Activated CD4-positive, alpha-beta T cell treated with anti-CD3 and anti-CD28 coated beads for 36 hours (primary cell): ENCODE measurements at regions not wholly inside any gene's neighbourhood (a gene's known extent, or its start where the extent isn't known, plus 50 kb on each side); places are given as distances from the start of the nearest gene placed in this dataset.

Experiments used
- ATAC-seq: fragments of 200-7000 bp; cut with Tn5 transposase; one replicate; pipeline ENCODE4 v1.10.0; 2021; ENCODE audit warnings: mild to moderate bottlenecking, moderate library complexity
- CTCF ChIA-PET: fragments of 350-600 bp; sonication (Branson Sonifier 250); formaldehyde crosslinking; loops from one replicate; lab custom pipeline; 2021; ENCODE audit warnings: antibody characterized with exemption; lab: Charles Lee
- POLR2A ChIA-PET: fragments of 350-600 bp; sonication (Branson Sonifier 250); formaldehyde crosslinking; loops from one replicate; lab custom pipeline; 2021; ENCODE audit warnings: antibody characterized with exemption, inconsistent platforms; lab: Charles Lee
- DNase-seq: peaks from one replicate; pipeline ENCODE4 v3.0.0-alpha.2; 2020
- H3K27ac Mint-ChIP-seq: one replicate; pipeline ENCODE4 v1.8.0; 2021; ENCODE audit warnings: mixed read lengths
- H3K27me3 Mint-ChIP-seq: one replicate; pipeline ENCODE4 v1.8.0; 2021; ENCODE audit warnings: mixed read lengths
- H3K36me3 Mint-ChIP-seq: one replicate; pipeline ENCODE4 v1.8.0; 2021; ENCODE audit warnings: low read depth, mixed read lengths
- H3K4me1 Mint-ChIP-seq: one replicate; pipeline ENCODE4 v1.8.0; 2021; ENCODE audit warnings: mixed read lengths
- H3K4me3 Mint-ChIP-seq: one replicate; pipeline ENCODE4 v1.8.0; 2021; ENCODE audit warnings: mild to moderate bottlenecking, moderate library complexity, mixed read lengths
- H3K9me3 Mint-ChIP-seq: one replicate; pipeline ENCODE4 v1.8.0; 2021; ENCODE audit warnings: low read depth, mixed read lengths
- intact Hi-C, 2 experiments: fragments of 100-400 bp; cut with DNase I in 1 of 2; cut with micrococcal nuclease in 1 of 2; formaldehyde crosslinking; loops; one replicate each; pipeline versions ENCODE4 v1.14.2 to v1.15.1; 2022 to 2024; cut with DNase I, micrococcal nuclease

DNA sequence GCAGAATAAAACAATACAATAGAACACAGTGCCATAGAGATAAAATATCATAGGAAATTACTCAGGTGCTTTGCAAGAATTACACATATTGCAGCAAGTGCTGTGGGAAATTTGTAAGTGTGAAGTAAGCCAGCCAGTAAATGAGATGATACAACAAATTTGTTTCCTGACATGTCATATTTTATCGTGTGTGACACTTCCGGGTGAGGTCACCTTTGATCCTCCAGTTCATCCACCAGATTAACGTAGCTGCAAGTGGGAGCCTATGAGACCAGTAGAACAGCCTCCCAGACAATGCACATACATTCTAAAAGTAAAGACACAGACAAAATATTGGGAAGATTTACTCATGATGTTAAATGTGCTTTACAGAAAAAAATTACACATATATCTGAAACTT is 72.2 kb downstream of the PRDM9 start:
- no peak overlapping the region for H3K4me3 Mint-ChIP-seq
- peaks cover 5% of the 10 kb centered on the region for H3K9me3 Mint-ChIP-seq
- CTCF ChIA-PET = no interaction called here
- H3K27ac Mint-ChIP-seq = no peak overlapping the region
- ATAC-seq (no peak), DNase-seq (no peak)
- H3K36me3 Mint-ChIP-seq = no peaks in the 10 kb centered on the region
- H3K4me1 Mint-ChIP-seq = no peaks in the 10 kb centered on the region
- intact Hi-C loops = no loop called here
- POLR2A ChIA-PET = no interaction called here
- H3K27me3 Mint-ChIP-seq = no peaks in the 10 kb centered on the region

DNA sequence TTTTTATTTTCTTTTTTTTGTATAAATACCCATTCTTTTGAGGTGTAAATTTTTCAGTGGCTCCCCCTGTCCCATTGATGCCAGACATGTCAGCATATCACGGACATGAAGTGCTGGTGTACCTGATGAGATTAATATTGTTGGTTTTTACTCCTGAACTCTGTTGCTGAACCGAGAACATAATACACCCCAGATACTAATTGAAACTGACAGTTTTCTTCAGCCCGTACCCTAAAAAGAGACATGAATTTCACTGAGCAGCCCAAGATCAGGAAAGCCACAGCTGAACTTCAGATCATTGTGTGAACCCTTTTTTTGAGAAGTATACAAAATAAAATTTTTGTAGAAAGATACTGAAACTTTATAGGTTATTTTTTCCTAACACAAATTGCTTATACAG is 75.7 kb downstream of the PRDM9 start:
- H3K9me3 Mint-ChIP-seq = peaks cover 6% of the 10 kb centered on the region
- ATAC-seq (no peak), DNase-seq (no peak)
- H3K4me3 Mint-ChIP-seq = no peak overlapping the region
- intact Hi-C loops = no loop called here
- no peaks in the 10 kb centered on the region for H3K4me1 Mint-ChIP-seq
- ChIA-PET CTCF (no interaction called here), POLR2A (no interaction called here)
- no peak overlapping the region for H3K27ac Mint-ChIP-seq
- no peaks in the 10 kb centered on the region for H3K27me3 Mint-ChIP-seq
- H3K36me3 Mint-ChIP-seq = no peaks in the 10 kb centered on the region

DNA sequence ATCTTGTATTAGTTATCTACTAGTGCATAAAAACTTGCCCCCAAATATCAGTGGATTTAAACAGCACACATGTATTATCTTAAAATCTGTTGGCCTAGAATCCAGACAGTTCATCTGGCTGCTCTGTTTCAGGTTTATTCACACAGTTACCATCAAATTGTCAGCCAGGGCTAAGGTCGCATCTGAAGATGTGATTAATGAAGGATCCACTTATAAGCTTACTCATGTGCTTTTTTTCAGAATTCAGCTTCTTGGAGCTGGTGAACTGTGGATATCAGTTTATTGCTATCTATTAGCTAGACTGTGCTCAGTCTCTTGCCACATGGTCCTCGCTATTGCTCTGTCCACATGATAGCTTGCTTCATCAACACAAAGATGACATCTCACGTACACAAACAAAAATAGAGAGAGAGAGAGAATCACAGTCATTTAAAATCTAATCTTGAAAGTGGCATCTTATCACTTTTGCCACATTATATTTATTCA is 81.5 kb downstream of the PRDM9 start:
- no peak for DNase-seq
- Mint-ChIP-seq H3K4me1 (no peaks in the 10 kb centered on the region), H3K27ac (no peak overlapping the region), H3K27me3 (no peaks in the 10 kb centered on the region), H3K9me3 (peaks cover 6% of the 10 kb centered on the region), H3K36me3 (no peaks in the 10 kb centered on the region), H3K4me3 (no peak overlapping the region)
- ChIA-PET POLR2A (no interaction called here), CTCF (no interaction called here)
- intact Hi-C loops = no loop called here
- ATAC-seq = no peak

DNA sequence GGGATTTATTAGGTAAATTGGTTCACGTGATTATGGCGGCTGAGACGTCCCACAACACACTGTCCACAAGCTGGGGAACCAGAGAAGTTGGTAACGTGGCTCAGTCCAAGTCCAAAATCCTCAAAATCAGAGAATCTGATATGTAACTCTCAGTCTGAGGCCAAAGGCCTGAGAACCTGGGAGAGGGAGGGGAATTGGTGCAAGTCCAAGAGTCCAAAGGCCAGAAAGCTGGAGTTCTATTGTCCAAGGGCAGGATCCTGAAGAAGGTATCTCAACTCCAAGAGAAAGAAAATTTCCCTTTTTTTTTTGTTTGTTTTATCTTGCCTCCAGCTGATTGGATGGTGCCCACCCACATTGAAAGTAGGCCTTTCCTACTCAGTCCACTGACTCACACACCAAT is 83.8 kb downstream of the PRDM9 start:
- POLR2A ChIA-PET = no interaction called here
- Mint-ChIP-seq H3K9me3 (peaks cover 6% of the 10 kb centered on the region), H3K27me3 (no peaks in the 10 kb centered on the region), H3K4me3 (no peak overlapping the region), H3K36me3 (no peaks in the 10 kb centered on the region), H3K4me1 (no peaks in the 10 kb centered on the region), H3K27ac (no peak overlapping the region)
- no peak for ATAC-seq
- no peak for DNase-seq
- intact Hi-C loops = no loop called here
- CTCF ChIA-PET = no interaction called here

DNA sequence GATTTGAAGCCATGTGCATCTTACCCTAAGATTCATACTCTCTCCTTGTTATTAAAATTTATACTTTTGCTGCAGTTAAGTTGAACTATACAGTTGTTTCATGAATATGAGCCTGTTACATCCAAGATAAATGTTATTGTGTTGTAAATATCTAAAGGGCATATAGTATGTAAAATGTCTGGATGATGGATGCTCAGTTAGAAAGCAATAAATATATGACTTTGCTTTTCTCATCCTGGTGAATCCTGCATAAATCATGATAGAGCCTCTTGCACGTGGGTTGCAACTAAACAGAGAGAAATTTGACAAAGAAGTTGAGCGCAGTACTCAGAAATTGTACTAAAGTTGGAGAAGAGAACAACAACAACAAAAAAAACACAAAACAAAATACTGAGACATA is 99.5 kb downstream of the PRDM9 start:
- ChIA-PET POLR2A (no interaction called here), CTCF (no interaction called here)
- no peak for DNase-seq
- Mint-ChIP-seq H3K27ac (no peak overlapping the region), H3K27me3 (no peaks in the 10 kb centered on the region), H3K9me3 (peaks cover 11% of the 10 kb centered on the region), H3K36me3 (no peaks in the 10 kb centered on the region), H3K4me1 (no peaks in the 10 kb centered on the region), H3K4me3 (no peak overlapping the region)
- no peak for ATAC-seq
- intact Hi-C loops = no loop called here

DNA sequence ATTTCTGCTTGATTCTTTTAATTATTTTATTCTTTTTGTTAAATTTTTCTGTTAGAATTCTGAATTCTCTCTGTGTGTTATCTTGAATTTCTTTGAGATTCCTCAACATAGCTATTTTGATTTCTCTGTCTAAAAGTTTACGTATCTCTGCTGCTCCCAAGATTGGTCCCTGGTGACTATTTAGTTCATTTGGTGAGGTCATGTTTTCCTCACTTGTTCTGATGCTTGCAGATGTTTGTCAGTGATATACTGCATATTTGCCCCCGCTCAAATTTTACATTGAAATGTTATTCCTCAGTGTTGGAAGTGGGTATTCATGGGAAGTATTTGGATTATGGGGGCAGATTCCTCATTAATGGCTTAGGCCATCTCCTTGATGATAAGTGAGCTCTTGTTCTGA is 105.3 kb downstream of the PRDM9 start:
- ChIA-PET CTCF (no interaction called here), POLR2A (no interaction called here)
- no peak overlapping the region for H3K4me3 Mint-ChIP-seq
- no peak for ATAC-seq
- H3K36me3 Mint-ChIP-seq = no peaks in the 10 kb centered on the region
- H3K27me3 Mint-ChIP-seq = no peaks in the 10 kb centered on the region
- H3K27ac Mint-ChIP-seq = no peak overlapping the region
- intact Hi-C loops = no loop called here
- H3K9me3 Mint-ChIP-seq = peaks cover 17% of the 10 kb centered on the region
- H3K4me1 Mint-ChIP-seq = no peaks in the 10 kb centered on the region
- DNase-seq = no peak

DNA sequence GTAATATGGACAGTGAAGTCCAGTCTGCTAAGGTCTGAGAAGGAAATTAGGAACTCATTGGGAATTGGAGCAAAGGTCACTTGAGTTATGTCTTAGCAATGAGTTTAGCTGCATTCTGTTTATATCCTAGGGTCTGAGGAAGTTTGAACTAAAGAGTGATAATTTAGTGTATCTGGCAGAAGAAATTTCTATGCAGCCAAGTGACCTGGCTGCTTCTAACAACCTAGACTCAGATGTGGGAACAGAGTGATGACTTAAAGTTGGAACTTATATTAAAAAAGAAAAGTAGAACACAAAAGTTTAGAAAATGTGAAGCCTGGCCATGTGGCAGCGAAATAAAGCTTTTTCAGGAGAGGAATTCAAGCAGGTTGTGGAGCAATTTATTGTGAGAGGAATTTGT is 106.2 kb downstream of the PRDM9 start:
- H3K9me3 Mint-ChIP-seq = peaks cover 20% of the 10 kb centered on the region
- H3K27me3 Mint-ChIP-seq = no peaks in the 10 kb centered on the region
- no peak overlapping the region for H3K4me3 Mint-ChIP-seq
- ChIA-PET CTCF (no interaction called here), POLR2A (no interaction called here)
- DNase-seq = no peak
- no peaks in the 10 kb centered on the region for H3K36me3 Mint-ChIP-seq
- ATAC-seq = no peak
- no peak overlapping the region for H3K27ac Mint-ChIP-seq
- no peaks in the 10 kb centered on the region for H3K4me1 Mint-ChIP-seq
- intact Hi-C loops = no loop called here

DNA sequence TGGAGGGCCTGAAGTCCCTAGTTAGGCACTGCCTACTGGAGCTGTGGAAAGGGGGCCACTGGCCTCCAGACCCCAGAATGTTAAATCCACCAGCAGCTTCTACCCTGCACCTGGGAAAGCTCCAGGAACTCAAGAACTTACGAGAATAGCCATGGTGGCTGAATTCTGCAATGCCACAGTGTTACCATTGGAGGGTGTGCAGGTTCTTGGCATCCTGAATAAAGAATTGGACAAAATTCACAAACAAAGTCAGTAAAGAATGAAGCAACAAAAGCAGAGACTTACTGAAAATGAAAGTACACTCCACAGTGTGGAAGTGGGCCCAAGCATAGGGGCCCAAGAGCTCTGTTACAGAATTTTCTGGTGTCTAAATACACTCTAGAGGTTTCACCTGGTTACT is 107.0 kb downstream of the PRDM9 start:
- Mint-ChIP-seq H3K27ac (no peak overlapping the region), H3K9me3 (peaks cover 20% of the 10 kb centered on the region), H3K36me3 (no peaks in the 10 kb centered on the region), H3K4me3 (no peak overlapping the region), H3K27me3 (no peaks in the 10 kb centered on the region), H3K4me1 (no peaks in the 10 kb centered on the region)
- DNase-seq (no peak), ATAC-seq (no peak)
- ChIA-PET POLR2A (no interaction called here), CTCF (no interaction called here)
- intact Hi-C loops = no loop called here

DNA sequence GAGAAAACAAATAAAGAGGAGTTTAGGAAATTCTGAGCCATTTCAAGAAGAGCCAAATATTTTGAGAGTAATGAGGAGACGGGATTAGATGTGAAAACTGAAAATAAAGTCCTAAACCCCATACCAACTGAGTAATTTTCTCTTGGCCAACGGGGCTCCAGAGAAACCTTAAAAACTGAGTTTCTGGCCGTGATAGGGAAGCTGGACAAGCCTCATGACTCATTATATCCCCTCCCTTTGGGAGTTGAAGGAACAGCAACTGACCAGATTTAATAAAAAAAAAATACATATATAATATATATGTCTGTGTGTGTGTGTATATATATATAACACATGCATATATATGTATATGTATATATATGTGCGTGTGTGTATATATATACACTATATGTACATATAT is 119.6 kb downstream of the PRDM9 start:
- no peaks in the 10 kb centered on the region for H3K27me3 Mint-ChIP-seq
- intact Hi-C loops = no loop called here
- DNase-seq (no peak), ATAC-seq (no peak)
- ChIA-PET CTCF (no interaction called here), POLR2A (no interaction called here)
- no peak overlapping the region for H3K27ac Mint-ChIP-seq
- H3K4me3 Mint-ChIP-seq = no peak overlapping the region
- no peaks in the 10 kb centered on the region for H3K4me1 Mint-ChIP-seq
- H3K36me3 Mint-ChIP-seq = no peaks in the 10 kb centered on the region
- H3K9me3 Mint-ChIP-seq = peaks cover 7% of the 10 kb centered on the region

DNA sequence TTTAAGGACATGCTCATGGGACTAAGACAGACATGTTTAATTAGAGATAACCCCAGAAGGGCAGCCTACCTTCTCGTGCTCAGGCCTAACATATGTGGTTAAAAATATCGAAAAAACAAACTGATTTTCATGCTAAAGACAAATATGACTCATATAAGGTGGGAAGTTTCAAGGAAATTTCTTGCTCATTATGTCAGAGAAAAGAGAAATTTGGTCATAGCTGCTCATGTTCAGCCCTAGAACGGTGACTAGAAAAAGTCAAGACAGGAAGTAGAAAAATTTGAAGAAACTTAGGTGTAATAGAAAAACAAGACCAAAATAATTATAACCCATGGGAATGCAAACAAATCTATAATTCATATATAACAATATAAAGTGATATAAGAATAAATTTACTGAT is 120.6 kb downstream of the PRDM9 start:
- no peak overlapping the region for H3K27ac Mint-ChIP-seq
- H3K9me3 Mint-ChIP-seq = peaks cover 7% of the 10 kb centered on the region
- no peaks in the 10 kb centered on the region for H3K27me3 Mint-ChIP-seq
- ATAC-seq = no peak
- DNase-seq = no peak
- no peaks in the 10 kb centered on the region for H3K4me1 Mint-ChIP-seq
- ChIA-PET CTCF (no interaction called here), POLR2A (no interaction called here)
- H3K4me3 Mint-ChIP-seq = no peak overlapping the region
- intact Hi-C loops = no loop called here
- no peaks in the 10 kb centered on the region for H3K36me3 Mint-ChIP-seq

DNA sequence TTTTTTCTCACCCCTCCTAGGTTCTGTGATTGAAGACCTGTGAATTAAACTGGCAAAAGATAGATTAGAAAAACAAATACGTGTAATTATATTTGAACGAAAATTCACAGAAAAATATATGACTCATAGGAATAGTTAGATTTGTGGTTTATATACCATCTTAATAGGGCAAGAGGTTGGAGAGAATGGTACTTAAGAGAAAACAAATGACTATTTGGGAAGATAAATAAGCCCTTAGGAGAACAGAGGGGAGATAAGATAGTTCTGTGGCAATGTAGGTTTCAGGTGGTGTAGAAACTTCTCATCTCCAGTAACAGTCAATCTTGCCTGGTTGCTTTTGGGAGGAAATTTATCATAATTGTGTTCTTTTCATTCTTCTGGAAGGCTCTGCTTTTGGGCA is 122.0 kb downstream of the PRDM9 start:
- no peaks in the 10 kb centered on the region for H3K36me3 Mint-ChIP-seq
- peaks cover 7% of the 10 kb centered on the region for H3K9me3 Mint-ChIP-seq

DNA sequence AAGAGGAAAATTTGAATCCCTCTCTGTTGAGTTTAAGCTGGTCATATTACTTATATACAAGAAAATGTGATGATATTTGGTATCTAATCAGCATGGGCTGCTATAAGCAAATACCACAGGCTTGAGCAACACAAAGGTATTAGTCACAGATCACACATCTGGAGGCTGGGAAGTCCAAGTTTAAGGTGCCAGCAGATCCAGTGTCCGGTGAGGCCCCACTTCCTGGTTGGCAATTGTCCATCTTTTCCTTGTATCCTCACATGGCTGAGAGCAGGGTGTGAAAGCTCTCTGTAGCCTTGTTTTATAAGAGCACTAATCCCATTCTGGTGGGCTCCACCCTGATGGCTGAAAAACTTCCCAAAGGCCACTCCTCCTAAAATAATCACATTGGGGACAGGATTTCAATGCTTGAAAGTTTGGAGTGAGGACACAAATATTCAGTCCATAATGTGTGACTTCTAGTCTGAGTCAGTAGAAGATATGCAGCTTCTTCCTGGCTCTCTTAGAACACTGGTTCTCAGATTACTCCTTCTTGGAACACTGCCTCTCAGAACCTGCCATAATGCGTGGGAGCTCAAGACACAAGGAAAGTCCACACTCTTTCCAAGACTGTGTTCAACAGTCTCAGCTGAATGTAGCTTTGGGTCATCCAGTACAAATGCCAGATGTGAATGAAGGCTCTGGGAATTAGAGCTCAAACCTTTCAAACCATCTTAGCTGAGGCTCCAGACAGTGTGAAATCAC is 124.1 kb downstream of the PRDM9 start:
- intact Hi-C loops = no loop called here
- Mint-ChIP-seq H3K36me3 (no peaks in the 10 kb centered on the region), H3K27ac (no peak overlapping the region), H3K9me3 (peaks cover 16% of the 10 kb centered on the region), H3K4me3 (no peak overlapping the region), H3K4me1 (no peaks in the 10 kb centered on the region), H3K27me3 (no peaks in the 10 kb centered on the region)
- ATAC-seq (no peak), DNase-seq (no peak)
- ChIA-PET CTCF (no interaction called here), POLR2A (no interaction called here)

More for the DNA sequence above, 122.0 kb downstream of the PRDM9 start:
- intact Hi-C loops = no loop called here
- no peak overlapping the region for H3K4me3 Mint-ChIP-seq
- CTCF ChIA-PET = interaction anchor here (0.6 kb wide), 1 partner anchor 9 kb away, joined by 4 read pairs; no protein-coding TSS in a partner anchor
- ATAC-seq = no peak
- no peaks in the 10 kb centered on the region for H3K4me1 Mint-ChIP-seq
- POLR2A ChIA-PET = no interaction called here
- no peaks in the 10 kb centered on the region for H3K27me3 Mint-ChIP-seq
- no peak for DNase-seq
- no peak overlapping the region for H3K27ac Mint-ChIP-seq
